ENCODE measurements at regions not wholly inside any gene's neighbourhood (a gene's known extent, or its start where the extent isn't known, plus 50 kb on each side); places are given as distances from the start of the nearest gene placed in this dataset.

DNA sequence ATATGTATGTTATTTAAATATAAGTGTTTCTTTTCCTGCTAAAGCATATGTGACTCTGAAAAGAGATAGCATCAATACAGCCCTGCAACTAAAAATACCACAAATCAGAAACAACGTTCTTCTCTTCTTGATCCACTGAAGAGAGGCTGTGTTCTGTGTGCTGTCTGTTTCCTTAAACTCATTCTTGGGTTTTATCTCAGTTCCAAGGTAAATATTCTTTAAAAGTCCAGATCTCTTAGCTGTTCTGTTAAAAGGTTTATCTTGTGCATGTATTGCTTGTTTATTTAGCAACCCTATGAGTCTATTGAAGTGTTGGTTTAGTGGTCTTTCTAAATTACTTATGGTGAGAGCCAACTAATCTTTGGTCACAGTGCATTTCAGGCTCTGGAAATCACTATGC, 173.3 kb upstream of the NT5C1B start:
- ATAC-seq, result no peak

DNA sequence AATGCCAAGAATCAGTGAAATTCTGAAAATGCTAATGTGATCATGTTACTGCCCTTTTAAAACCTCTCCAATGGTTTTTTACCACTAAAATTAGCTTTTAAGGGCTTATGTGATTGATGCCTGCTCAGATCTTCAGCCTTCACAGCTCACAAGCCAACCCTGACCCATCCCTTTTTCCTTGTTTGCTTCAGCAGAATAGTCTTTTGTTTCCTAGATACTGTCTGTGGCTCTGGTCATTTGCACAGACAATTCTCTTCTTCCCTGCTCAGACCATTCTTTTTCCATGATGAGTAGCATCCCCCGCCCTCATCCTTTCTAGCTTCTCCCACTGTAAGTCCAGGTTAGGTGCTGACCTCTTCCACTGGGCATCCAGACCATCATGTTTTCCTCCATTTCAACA, 164.9 kb upstream of the NT5C1B start:
- ATAC-seq, result no peak

DNA sequence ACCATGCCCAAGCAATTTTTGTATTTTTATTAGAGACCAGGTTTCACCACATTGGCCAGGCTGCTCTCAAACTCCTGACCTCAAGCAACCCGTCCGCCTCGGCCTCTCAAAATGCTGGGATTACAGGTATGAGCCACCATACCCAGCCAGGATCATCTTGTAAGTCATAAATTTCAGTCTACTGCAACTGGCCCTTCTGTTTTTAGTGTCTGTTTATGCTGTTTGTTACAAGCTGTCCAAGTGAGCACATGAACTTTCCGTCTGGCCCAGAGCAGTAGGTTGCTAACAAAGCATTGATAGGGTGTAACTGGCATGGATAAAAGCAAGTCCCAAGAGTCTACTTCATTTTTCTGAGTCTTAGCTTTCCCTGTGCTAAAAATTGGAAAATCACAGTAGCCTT, 164.4 kb upstream of the NT5C1B start:
- ATAC-seq, result no peak

DNA sequence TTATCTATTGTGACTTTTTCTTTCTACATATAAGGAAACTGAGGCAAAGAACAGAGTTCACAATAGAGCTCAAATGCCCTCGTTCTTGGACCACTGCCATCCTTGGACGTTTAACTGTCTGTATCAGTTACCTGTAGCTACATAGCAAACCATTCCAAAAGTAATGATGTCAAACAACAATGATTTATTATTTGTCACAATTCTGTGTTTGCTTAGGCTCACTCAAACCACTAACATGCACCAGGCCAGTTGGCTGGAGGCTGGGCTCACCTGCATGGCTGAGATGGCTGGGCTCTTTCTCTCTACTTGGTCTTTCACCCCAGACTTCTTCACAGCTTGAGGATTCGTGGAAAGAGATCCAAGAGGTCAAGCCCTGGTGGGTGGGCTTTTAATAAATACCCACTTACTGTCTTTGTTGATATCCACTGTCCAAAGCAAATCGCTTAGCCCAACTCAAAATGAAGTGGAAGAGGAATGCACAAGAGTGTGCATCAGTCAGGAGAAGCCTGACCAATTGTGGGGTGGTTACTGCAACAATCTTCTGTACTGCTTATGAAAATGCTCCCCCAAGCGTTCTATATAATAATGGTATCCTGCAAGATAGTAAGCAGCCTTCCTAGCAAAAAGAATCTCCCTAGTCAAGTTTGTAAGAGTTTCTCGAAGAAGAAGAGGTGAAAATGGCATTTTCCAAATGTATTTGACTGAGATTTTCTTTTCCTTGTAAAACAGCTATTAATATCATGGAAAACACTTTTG, 163.5 kb upstream of the NT5C1B start:
- no peak for ATAC-seq

DNA sequence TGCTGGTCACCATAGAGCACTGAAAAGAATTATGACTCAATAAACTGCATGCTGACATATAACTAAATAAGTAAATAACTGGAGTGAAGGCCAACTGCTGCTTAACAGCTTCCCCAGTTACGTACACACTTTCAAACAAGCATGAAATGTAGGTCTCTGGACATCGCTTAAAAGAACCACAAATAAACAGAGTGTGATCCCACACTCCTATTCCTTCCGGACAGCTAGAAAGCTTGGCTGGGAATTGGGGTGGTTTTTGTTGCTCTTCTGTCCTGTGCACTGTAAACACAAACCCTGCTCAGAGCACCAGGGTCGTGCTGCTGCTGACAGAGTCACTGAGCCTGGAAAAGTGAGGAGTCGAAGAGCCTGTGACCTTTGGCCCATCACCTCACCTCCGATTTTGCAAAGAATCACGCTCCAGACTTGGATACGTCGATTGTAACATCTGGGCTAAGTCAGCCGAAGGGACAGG, 162.7 kb upstream of the NT5C1B start:
- no peak for ATAC-seq

DNA sequence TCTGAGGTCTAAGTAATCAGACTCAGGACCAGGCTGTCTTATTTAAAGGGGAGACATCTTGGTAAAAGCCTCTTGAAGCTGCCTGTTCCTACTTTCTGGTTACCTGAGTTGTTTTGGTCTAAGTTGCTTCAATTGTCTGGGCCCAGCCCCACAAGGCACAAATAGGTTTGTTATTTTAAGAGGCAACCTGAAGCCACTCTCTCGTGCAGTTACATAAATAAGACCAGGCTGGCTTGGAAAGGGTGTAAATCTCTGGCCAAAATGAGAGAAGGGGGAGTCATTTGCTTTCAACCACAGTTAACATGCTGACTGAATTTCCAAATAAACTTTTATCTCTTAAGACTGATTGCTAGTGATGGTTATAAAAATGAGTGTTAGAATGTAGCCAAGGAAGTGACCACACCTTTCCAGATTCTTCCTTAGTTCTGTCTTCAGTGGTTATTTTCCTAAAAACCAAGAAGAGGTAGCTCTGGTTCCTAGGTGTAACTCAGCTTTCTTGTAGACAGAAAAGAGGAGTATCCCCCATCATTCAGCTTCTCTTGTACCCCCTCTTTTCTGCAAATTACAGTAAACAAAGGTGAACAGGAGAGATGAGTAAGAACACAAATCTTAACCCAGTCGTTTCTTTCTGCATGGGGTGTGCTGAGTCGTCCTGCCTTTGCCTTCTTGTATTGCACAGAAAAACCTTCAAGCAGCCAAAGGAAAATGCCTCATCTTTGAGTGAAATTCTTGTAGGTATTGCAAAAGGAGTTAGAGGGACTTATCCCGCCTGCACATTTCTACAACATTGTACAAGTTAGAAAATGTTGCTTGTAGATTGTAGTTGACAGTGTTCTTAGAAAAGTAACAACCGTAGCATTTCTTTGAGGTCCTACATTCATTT, 161.5 kb upstream of the NT5C1B start:
- ATAC-seq, result no peak

DNA sequence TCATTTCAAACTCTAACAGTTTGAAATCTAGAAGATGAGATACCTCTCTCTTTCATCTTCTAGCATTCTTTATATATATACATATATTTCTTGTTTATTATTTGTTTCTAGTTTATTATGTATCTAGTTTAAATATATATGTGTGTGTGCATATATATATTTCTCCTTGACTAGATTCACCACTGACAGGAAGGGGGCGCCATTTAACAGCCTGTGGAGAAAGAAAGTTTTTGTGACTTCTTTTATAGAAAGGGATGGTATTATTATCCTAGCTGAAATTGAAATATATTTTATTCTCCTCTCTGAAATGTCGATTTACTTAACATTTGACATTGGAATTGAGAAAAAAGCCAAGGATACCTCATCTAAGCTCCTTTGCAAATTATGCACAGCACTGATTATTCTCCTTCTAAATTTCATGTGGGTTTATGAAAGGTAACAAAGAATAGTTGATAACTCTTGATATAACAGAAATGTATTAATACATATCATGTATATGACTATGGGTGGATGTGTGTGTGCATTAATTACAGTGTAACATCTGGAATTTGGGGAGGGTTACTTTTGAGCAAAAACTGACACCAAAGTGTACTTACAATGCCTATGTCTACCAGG, 160.7 kb upstream of the NT5C1B start:
- ATAC-seq, result no peak

DNA sequence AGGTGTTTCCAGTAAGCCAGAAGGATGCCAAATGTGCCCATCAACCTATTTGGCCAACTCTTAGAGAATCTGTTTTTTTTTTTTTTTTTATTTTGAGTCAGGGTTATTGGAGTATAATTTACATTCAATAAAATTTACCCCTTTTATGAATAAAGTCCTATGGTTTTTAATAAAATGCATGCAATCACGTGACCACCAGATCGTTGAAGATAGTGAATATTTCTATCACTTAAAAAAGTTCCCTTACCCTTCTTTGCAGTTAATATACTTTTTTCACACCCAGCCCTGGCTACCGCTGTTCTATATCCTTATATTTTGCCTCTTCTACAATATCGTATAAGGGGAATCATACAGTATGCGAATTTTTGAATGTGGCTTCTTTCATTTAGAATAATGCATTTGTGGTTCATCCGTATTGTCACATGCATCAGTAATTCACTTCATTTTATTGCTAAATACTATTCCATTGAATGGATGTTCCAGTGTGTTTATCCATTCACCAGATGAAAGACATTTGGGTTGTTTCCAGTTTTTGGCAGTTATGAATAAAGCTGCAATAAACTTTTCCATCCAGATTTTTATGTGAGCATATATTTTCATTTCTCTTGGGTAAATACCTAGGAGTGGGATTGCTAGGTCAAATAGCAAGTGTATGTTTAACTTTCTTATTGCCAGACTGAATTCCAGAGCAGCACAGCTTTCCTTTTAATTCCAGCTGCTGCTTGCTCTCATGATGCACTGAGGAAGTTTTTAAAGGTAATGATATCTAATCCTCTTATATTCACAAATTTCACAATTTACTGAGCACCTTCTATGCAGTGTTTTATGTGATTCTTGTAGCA, 156.3 kb upstream of the NT5C1B start:
- no peak for ATAC-seq

DNA sequence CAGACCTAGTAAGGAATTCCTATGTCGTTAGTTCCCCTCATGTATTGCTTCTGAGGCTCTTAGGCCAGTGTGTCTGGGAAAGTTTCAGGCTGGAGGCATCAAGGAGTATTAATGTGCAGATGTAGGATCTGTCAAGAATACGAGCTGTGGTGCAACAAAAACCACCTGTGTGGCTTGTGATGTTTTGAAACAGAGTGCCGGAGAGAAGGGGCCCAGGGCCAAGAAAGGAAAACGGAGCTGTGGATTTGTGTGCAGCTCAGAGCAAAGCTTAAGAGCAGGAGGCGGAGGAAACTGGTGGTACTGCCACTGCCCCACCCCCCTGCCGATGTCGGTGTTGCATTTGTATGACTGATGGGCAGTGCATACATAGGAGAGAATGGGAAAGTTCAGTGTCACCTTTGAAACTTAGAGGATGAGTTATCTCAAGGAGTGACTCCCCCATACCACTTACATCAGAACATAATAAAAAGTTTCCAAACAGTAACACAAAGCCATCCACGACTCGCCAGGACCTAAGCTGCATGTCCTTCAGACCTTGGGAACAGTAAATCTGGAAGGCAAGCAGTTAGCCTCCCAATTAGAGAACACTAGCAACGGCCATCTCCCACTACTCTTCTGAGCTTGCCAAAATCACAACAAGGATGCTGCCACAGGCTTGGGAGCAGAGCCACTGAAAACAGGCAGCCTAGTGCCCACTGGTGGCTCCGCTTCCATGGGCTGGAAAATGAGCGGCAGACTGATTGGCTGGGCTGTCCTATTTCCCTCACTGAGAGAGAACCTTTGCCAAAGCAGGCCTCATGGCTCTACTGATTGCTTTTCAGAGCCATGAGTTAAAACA, 152.7 kb upstream of the NT5C1B start:
- ATAC-seq, result no peak

DNA sequence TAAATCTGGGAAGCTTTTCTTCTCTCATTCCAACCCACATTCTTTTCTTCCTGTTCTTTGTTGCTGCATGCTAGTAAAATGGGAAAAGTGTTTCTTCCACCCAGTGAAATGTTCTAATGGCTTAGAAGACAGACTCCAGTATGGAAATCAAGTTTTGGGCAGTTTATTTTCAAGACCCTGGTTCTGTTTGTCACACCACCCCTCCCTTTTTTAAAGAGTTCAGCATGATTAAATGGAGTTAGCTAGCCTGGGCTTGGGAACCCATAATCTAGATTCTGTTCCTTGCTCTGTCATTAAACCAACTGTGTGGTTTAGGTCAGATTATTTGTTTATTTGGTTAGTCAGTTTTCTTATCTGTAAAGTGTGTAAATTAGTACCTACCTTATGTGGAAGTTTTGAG, 151.8 kb upstream of the NT5C1B start:
- ATAC-seq, result no peak

DNA sequence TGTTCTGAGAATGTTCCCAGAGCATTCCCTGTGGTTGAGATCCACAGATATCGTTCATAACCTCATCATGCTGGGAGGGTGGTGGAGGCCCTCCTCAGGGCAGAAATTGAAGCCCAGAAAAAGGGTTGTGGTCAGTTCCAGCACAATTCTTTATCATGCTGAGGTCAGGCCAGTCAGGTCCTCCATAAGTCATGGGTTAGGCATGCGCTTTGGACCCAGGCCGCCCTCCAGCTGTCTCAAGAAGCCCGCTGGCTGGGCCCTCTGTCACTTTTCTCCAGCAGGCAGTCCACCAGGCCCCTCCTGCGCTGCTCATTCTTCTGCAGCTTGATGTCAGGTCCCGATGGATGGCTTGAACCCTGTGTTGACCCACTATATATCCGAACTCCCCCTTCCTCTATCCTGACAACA, 151.1 kb upstream of the NT5C1B start:
- ATAC-seq, result no peak

DNA sequence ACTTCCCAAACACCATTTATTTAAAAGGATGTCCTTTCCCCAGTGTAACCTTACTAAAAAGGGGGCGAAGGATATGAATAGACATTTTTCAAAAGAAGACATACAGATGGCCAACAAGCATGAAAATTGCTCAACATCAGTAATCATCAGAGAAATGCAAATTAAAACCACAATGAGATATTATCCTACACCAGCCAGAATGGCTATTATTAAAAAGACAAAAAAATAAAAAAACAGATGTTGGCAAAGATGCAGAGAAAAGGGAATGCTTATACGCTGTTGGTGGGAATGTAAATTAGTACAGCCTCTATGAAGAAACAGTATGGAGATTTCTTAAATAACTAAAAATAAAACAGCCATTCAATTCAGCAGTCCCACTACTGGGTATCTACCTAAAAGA, 142.3 kb upstream of the NT5C1B start:
- ATAC-seq, result no peak

DNA sequence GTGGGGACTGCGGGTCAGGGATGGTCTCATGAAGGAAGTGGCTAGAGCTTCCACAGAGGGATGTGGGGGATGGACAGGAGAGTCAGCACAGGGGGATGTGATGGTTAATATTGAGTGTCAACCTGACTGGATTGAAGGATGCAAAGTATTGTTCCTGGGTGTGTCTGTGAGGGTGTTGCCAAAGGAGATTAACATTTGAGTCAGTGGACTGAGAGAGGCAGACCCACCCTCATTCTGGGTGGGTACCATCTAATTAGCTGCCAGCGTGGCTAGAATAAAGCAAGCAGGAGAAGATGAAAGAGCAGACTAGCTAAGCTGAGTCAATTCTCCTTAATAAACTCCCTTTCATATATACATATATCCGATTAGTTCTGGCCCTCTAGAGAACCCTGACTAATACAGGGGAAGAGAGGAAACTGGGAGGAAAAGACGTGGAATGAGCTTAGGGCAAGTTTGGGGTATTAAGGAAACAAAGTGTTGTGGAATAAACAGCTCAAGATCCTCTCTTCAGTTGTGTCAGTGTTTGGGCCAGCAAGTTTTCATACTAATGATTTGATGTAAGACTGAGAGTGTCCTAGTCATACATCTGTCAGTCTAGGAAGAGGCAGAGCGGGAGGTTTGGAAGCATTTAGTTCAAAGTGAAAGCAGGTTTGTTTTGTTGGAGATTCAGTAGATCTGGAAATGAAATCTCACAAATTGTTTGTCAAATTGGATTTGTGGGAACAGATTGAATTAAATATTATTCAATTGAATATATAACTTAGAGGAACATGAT, 135.2 kb upstream of the NT5C1B start:
- ATAC-seq, result no peak

DNA sequence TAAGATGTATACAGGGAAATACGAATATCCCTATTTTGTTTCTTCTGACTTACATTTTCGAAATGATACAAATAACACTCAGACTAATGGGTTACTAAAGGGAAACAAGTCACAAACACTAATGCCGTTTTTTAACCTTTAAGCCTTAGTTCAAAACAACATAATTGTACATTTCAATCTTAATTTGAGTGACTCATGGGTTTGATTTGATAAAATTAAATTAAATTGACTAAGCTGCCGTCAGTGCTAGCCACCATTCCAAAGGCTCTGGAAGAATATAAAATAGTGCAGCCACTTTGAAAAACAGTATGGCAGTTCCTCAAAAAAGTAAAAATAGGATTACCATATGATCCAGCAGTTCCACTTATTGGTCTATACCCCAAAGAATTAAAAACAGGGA, 133.8 kb upstream of the NT5C1B start:
- no peak for ATAC-seq

DNA sequence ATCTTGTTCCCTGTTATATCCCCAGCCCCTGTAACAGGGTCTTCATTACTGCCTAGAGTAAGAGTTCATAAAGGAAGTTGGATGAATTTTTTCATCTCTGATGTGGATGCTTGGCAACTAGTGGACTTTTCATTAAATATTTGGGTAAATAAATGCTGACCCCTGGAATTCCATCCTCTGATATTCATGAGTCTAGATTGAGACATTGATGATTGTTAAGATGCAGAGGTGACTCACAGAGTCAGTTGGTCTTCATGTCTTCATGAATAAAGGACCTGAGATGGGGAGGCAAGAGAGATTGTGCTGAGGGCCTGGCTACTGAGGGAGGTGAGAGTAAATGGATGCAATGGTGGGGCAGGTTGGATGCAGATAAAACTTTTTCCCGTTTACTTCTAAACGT, 132.7 kb upstream of the NT5C1B start:
- no peak for ATAC-seq

DNA sequence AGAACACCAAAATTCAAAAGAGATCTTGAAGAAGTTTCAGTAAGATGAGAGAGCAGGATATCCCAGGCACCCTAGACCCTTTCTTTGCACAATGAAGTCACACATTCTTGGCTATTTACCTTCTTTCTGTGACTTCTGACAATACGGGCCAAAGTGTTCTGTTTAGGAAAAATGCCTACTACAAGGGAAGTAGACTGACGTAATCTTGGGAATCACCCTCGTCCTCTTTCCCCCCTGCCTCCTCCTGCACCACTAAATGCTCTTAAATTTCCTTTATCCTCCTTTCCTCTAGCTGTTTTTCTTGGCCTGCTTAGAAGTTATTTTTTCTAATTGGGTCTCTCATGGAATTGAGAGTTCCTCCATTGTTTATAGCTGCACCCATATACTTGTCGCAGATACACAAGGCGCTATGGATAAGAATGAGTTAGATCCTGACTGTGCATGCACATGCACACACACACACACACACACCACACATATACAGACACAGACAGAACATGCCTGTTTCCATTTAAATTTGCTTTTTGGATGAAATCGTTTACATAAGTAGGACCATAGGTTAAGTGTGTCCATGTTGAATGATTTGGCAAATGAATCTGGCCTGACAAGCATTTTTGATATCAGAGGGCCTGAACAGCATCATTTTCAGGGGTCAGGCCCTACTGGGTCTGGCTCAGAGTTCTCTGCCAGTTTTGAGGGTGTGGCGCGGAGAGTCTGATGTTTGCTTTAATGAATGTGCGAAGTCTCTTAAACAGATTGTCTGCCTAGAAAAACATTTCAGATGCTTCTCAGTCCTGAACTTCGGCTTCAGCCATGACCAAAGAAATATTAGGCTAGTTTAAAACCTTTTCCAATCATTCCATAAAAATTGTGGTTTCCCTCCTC, 131.9 kb upstream of the NT5C1B start:
- no peak for ATAC-seq

DNA sequence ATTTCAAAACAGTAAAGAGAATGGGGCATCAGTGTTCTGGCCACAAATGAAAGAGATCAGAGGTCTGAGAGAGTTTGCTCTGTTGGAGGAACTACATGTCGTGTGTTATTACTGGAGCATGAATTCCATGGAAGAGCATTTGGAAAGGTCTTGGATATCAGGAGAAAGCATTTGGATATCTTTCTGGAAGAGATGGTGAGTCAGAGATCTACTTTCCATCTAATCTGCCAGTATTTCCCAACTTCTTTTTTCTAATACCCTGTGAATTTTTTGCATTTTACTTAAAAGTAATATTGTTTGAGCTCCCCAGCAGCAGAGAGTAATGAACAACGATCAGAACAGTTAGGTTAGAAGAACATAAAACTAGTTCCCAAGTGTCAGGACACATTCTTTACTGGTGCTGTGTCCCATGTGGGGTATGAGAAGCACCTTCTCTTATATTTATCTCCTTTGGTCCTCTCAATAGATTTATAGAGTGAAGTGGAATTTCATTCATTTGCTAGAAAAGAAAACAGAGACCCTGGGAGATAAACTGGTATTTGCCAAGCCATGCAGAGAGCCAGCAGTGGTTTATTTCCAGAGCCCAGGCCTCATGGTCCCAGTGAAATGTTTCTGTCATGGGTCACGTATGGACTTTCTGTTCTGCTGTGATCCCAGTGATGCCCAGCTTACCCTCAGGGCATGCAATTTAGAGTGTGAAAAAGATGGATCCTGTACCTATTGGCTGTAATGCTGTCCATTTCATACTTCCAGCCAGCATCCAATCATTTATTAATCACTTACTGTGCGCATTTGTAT, 130.8 kb upstream of the NT5C1B start:
- ATAC-seq, result no peak

DNA sequence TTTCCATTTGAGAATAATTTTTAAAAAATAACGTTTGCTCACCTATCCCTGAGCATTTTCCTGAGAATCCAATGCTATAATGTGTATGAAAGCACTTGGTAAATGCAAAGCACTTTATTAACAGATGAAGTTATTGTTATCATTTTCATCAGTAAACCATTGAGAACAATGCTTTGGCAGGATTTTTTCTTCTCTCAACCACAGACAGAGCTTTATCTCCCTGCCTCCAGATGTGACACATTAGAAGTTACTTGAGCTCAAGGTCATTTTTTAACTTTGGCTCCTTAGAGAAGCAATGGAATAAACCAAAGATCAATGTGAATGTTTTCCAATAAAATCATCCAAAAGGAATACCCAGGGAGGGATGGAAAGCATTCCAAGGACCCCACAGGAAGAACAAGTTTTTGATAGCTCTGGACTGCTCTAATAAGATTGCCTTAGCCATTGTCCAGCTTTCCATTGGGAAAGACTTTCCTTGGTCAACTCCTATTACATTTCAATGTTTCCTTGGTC, 118.9 kb upstream of the NT5C1B start:
- no peak for ATAC-seq

DNA sequence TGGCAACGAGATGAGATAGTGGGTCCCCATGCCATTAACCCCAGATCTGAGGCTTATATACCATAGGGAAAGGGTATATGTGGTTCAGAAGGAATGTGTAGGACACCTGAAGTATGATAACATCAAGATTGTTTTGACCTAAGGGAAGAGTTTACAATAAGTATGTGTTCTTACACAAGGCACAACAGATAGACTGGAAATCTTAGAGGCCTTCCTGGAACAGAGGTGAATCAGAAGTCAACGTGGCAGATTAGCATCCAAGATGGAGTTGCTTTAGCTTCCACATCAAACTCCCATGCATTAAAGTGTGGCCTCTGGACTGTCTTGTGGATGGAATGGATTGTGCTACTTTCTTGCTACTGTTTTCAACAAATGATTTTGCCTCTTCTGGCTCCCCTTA, 116.6 kb upstream of the NT5C1B start:
- no peak for ATAC-seq

All from esophagus mucosa (tissue), 1 donor.